BLaER1 treated with 17β-estradiol and CSF1 and Interleukin-3, amounts not matched to agents 10 nM and 100 nM (cell line): ENCODE measurements at regions not wholly inside any gene's neighbourhood (a gene's known extent, or its start where the extent isn't known, plus 50 kb on each side); places are given as distances from the start of the nearest gene placed in this dataset.

ENCODE experiments used
- H3K27ac ChIP-seq, 11 experiments: shearing (Covaris generic); formaldehyde crosslinking; 2 replicates each; pipeline ENCODE4 v1.8.1; 2022
- H3K27me3 ChIP-seq, 11 experiments: shearing (Covaris generic); formaldehyde crosslinking; 2 replicates each; pipeline ENCODE4 v1.8.1; 2022
- H3K36me3 ChIP-seq, 11 experiments: shearing (Covaris generic); formaldehyde crosslinking; 2 replicates each; pipeline ENCODE4 v1.8.1; 2022
- H3K4me1 ChIP-seq, 10 experiments: shearing (Covaris generic); formaldehyde crosslinking; 2 replicates each; pipeline ENCODE4 v1.8.1; 2022
- H3K4me2 ChIP-seq, 11 experiments: shearing (Covaris generic); formaldehyde crosslinking; 2 replicates each; pipeline ENCODE4 v1.8.1; 2022
- H3K4me3 ChIP-seq, 10 experiments: shearing (Covaris generic); formaldehyde crosslinking; 2 replicates each; pipeline ENCODE4 v1.8.1; 2022
- H3K9ac ChIP-seq, 11 experiments: shearing (Covaris generic); formaldehyde crosslinking; 2 replicates each; pipeline ENCODE4 v1.8.1; 2022
- H3K9me3 ChIP-seq, 11 experiments: shearing (Covaris generic); formaldehyde crosslinking; replicated peaks in 1 of 11; 2 replicates each; pipeline ENCODE4 v1.8.1; 2022
- H4K20me1 ChIP-seq, 11 experiments: shearing (Covaris generic); formaldehyde crosslinking; 2 replicates each; pipeline ENCODE4 v1.8.1; 2022
- Cebpa-rat ChIP-seq, 11 experiments: shearing (Covaris generic); IDR thresholded peaks; 2 replicates each; pipeline ENCODE4 v1.8.1; 2022

GRCh38 chr20:40542065-40542464 lies 147.0 kb downstream of the MAFB start:
- TF ChIP-seq Cebpa-rat (IDR thresholded peaks at IDR 0.05): no peak

GRCh38 chr20:40540166-40540565 lies 148.9 kb downstream of the MAFB start:
- H3K36me3 ChIP-seq: no peaks in the 10 kb centered on the region
- no peak overlapping the region for H3K4me3 ChIP-seq
- no peaks in the 10 kb centered on the region for H3K27me3 ChIP-seq
- no peak overlapping the region for H3K4me2 ChIP-seq
- TF ChIP-seq Cebpa-rat (IDR thresholded peaks at IDR 0.05): no peak
- H3K9ac ChIP-seq: no peak overlapping the region
- no peak overlapping the region for H3K27ac ChIP-seq
- peaks cover 0 to 7% (median 0%) of the 10 kb centered on the region in 10 experiments; a peak in 5 of 20 replicates for H3K4me1 ChIP-seq
- no peaks in the 10 kb centered on the region for H3K9me3 ChIP-seq
- no peaks in the 10 kb centered on the region for H4K20me1 ChIP-seq

More at GRCh38 chr20:40542065-40542464, 147.0 kb downstream of the MAFB start:
- Histone ChIP-seq H3K27me3 (no peaks in the 10 kb centered on the region), H3K4me1 (peaks cover 0 to 6% (median 0%) of the 10 kb centered on the region in 10 experiments; a peak in 2 of 20 replicates), H3K9ac (no peak overlapping the region), H3K36me3 (no peaks in the 10 kb centered on the region), H4K20me1 (no peaks in the 10 kb centered on the region), H3K9me3 (no peaks in the 10 kb centered on the region), H3K4me3 (no peak overlapping the region), H3K27ac (no peak overlapping the region), H3K4me2 (peak overlapping the region in 1 of 11 experiments; percentile 31; a peak in 2 of 22 replicates)

- TF ChIP-seq Cebpa-rat (IDR thresholded peaks at IDR 0.05): no peak
- no peaks in the 10 kb centered on the region for H3K36me3 ChIP-seq
- peaks cover 0 to 7% (median 0%) of the 10 kb centered on the region in 10 experiments; a peak in 5 of 20 replicates for H3K4me1 ChIP-seq
- H3K9me3 ChIP-seq: peaks cover 0 to 2% (median 0%) of the 10 kb centered on the region in 11 experiments; a peak in 2 of 22 replicates
- H3K9ac ChIP-seq: no peak overlapping the region
- no peaks in the 10 kb centered on the region for H3K27me3 ChIP-seq
- no peak overlapping the region for H3K27ac ChIP-seq
- H3K4me2 ChIP-seq: no peak overlapping the region
- no peaks in the 10 kb centered on the region for H4K20me1 ChIP-seq
- H3K4me3 ChIP-seq: no peak overlapping the region
Measured at GRCh38 chr20:40538131-40538530, 150.9 kb downstream of the MAFB start.

GRCh38 chr20:40536808-40537207 lies 152.2 kb downstream of the MAFB start:
- Histone ChIP-seq H3K27ac (no peak overlapping the region), H3K27me3 (no peaks in the 10 kb centered on the region), H3K36me3 (0 out of 22 replicates have a peak, but pooled peaks cover 0 to 2% (median 0%) of the 10 kb centered on the region in 11 experiments), H4K20me1 (no peaks in the 10 kb centered on the region), H3K4me2 (no peak overlapping the region; a peak in 1 of 22 replicates), H3K9me3 (peaks cover 7 to 15% (median 10%) of the 10 kb centered on the region in 11 experiments), H3K4me1 (peaks cover 0 to 7% (median 0%) of the 10 kb centered on the region in 10 experiments; a peak in 4 of 20 replicates), H3K4me3 (no peak overlapping the region), H3K9ac (no peak overlapping the region)
- no peak for TF ChIP-seq Cebpa-rat (IDR thresholded peaks at IDR 0.05)

GRCh38 chr20:40535816-40536215 lies 153.2 kb downstream of the MAFB start:
- Histone ChIP-seq H3K4me3 (no peak overlapping the region), H3K9me3 (peaks cover 17 to 25% (median 19%) of the 10 kb centered on the region in 11 experiments), H3K4me2 (peak overlapping the region in 2 of 11 experiments; percentile 22 to 23; a peak in 2 of 22 replicates), H3K4me1 (peaks cover 0 to 7% (median 0%) of the 10 kb centered on the region in 10 experiments; a peak in 3 of 20 replicates), H3K27ac (no peak overlapping the region), H3K9ac (no peak overlapping the region), H3K36me3 (0 out of 22 replicates have a peak, but pooled peaks cover 0 to 9% (median 0%) of the 10 kb centered on the region in 11 experiments), H4K20me1 (no peaks in the 10 kb centered on the region), H3K27me3 (no peaks in the 10 kb centered on the region)
- no peak for TF ChIP-seq Cebpa-rat (IDR thresholded peaks at IDR 0.05)

- TF ChIP-seq Cebpa-rat (IDR thresholded peaks at IDR 0.05): no peak
- H3K9me3 ChIP-seq: peaks cover 17 to 34% (median 25%) of the 10 kb centered on the region in 11 experiments
- 0 out of 22 replicates have a peak, but pooled peaks cover 0 to 9% (median 0%) of the 10 kb centered on the region in 11 experiments for H3K36me3 ChIP-seq
Measured at GRCh38 chr20:40532103-40532502, 156.9 kb downstream of the MAFB start.

GRCh38 chr20:40525351-40525750 lies 163.7 kb downstream of the MAFB start:
- Histone ChIP-seq H3K9me3 (peaks cover 0 to 12% (median 3%) of the 10 kb centered on the region in 11 experiments; a peak in 14 of 22 replicates), H3K4me3 (no peak overlapping the region), H3K27me3 (no peaks in the 10 kb centered on the region), H3K9ac (no peak overlapping the region), H4K20me1 (no peaks in the 10 kb centered on the region), H3K4me1 (peaks cover 0 to 34% (median 2%) of the 10 kb centered on the region in 10 experiments; a peak in 9 of 20 replicates), H3K36me3 (no peaks in the 10 kb centered on the region), H3K27ac (no peak overlapping the region), H3K4me2 (peak overlapping the region in 1 of 11 experiments; percentile 39; a peak in 1 of 22 replicates)
- TF ChIP-seq Cebpa-rat (IDR thresholded peaks at IDR 0.05): no peak

More at GRCh38 chr20:40532103-40532502, 156.9 kb downstream of the MAFB start:
- no peak overlapping the region for H3K4me2 ChIP-seq
- H3K9ac ChIP-seq: no peak overlapping the region
- H4K20me1 ChIP-seq: no peaks in the 10 kb centered on the region
- H3K27me3 ChIP-seq: no peaks in the 10 kb centered on the region
- H3K4me1 ChIP-seq: peaks cover 0 to 20% (median 4%) of the 10 kb centered on the region in 10 experiments; a peak in 9 of 20 replicates
- no peak overlapping the region for H3K4me3 ChIP-seq
- no peak overlapping the region for H3K27ac ChIP-seq

- Histone ChIP-seq H3K36me3 (no peaks in the 10 kb centered on the region), H3K4me1 (peaks cover 0 to 38% (median 6%) of the 10 kb centered on the region in 10 experiments; a peak in 9 of 20 replicates), H3K27ac (no peak overlapping the region), H3K27me3 (no peaks in the 10 kb centered on the region), H3K9ac (no peak overlapping the region), H3K4me2 (no peak overlapping the region), H4K20me1 (no peaks in the 10 kb centered on the region), H3K4me3 (no peak overlapping the region), H3K9me3 (peaks cover 0 to 8% (median 0%) of the 10 kb centered on the region in 11 experiments; a peak in 4 of 22 replicates)
- TF ChIP-seq Cebpa-rat (IDR thresholded peaks at IDR 0.05): no peak
Measured at GRCh38 chr20:40524071-40524470, 165.0 kb downstream of the MAFB start.

- Histone ChIP-seq H3K9me3 (peaks cover 0 to 10% (median 0%) of the 10 kb centered on the region in 11 experiments; a peak in 4 of 22 replicates), H3K9ac (no peak overlapping the region), H3K4me3 (no peak overlapping the region), H3K27ac (no peak overlapping the region), H4K20me1 (no peaks in the 10 kb centered on the region), H3K4me2 (no peak overlapping the region), H3K27me3 (no peaks in the 10 kb centered on the region), H3K36me3 (no peaks in the 10 kb centered on the region), H3K4me1 (peaks cover 0 to 35% (median 4%) of the 10 kb centered on the region in 10 experiments; a peak in 8 of 20 replicates)
- TF ChIP-seq Cebpa-rat (IDR thresholded peaks at IDR 0.05): no peak
Measured at GRCh38 chr20:40522405-40522804, 166.6 kb downstream of the MAFB start.
